Esophagus squamous epithelium (tissue), 4 donors: ENCODE measurements at regions not wholly inside any gene's neighbourhood (a gene's known extent, or its start where the extent isn't known, plus 50 kb on each side); places are given as distances from the start of the nearest gene placed in this dataset.

ENCODE experiments used
- POLR2A ChIP-seq, 4 donors: fragments of 450-650 bp; IDR thresholded peaks; one replicate each; pipeline ENCODE4 v1.6.1; 2017; ENCODE audit warnings: antibody characterized with exemption in 4 of 4, mild to moderate bottlenecking in 4 of 4, moderate library complexity in 3 of 4
- TF ChIP-seq, protein P1 (sequence below), 6 experiments: fragments of 450-650 bp in 4 of 6; fragments of 200-600 bp in 2 of 6; sonication (generic) in 2 of 6; IDR thresholded peaks; one replicate each; pipeline ENCODE4 v1.5.1; 2016 to 2019; ENCODE audit warnings: antibody characterized with exemption in 6 of 6, mild to moderate bottlenecking in 4 of 6, moderate library complexity in 4 of 6

DNA sequence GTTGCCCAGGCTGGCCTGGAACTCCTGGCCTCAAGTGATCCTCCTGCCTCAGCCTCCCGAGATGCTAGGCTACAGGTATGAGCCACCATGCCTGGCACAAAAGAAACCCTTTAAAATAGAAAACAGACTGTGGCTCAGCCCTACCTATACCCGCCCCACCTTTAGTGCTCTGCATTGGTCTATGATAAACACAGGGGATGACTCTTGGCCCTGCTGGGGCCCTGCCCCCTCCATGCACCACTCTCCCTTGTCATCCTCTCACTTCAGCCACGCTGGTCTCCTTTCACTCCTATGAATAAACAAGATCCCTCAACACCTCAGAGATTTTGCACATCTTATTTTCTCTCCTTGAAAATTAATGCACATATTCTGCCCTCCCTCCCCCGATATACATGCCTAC is 251.4 kb upstream of the KLF14 start:
- TF ChIP-seq, protein P1, sequence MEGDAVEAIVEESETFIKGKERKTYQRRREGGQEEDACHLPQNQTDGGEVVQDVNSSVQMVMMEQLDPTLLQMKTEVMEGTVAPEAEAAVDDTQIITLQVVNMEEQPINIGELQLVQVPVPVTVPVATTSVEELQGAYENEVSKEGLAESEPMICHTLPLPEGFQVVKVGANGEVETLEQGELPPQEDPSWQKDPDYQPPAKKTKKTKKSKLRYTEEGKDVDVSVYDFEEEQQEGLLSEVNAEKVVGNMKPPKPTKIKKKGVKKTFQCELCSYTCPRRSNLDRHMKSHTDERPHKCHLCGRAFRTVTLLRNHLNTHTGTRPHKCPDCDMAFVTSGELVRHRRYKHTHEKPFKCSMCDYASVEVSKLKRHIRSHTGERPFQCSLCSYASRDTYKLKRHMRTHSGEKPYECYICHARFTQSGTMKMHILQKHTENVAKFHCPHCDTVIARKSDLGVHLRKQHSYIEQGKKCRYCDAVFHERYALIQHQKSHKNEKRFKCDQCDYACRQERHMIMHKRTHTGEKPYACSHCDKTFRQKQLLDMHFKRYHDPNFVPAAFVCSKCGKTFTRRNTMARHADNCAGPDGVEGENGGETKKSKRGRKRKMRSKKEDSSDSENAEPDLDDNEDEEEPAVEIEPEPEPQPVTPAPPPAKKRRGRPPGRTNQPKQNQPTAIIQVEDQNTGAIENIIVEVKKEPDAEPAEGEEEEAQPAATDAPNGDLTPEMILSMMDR (IDR thresholded peaks at IDR 0.05), result no peak
- TF ChIP-seq POLR2A (IDR thresholded peaks at IDR 0.05), result no peak
